Neural progenitor cell (in vitro differentiated cells): ENCODE measurements at regions not wholly inside any gene's neighbourhood (a gene's known extent, or its start where the extent isn't known, plus 50 kb on each side); places are given as distances from the start of the nearest gene placed in this dataset.

Experiments
- CTCF ChIP-seq: fragments of 200-600 bp; sonication (generic); IDR thresholded peaks from 2 replicates; pipeline ENCODE4 v1.5.1; 2017; ENCODE audit warnings: antibody characterized with exemption, mild to moderate bottlenecking
- EZH2 ChIP-seq: fragments of 200-600 bp; sonication (generic); IDR thresholded peaks from 2 replicates; pipeline ENCODE4 v1.6.1; 2017; ENCODE audit warnings: antibody characterized with exemption, mild to moderate bottlenecking, moderate library complexity
- EZH2phosphoT487 ChIP-seq: fragments of 200-600 bp; sonication (generic); IDR thresholded peaks from 2 replicates; pipeline ENCODE4 v1.6.1; 2017; ENCODE audit warnings: antibody characterized with exemption

GRCh38 chr12:45619736-45620135 lies 109.8 kb upstream of the ARID2 start:
- TF ChIP-seq CTCF (no peak), EZH2phosphoT487 (no peak), EZH2 (no peak)
